HG02885 (cell line): ENCODE measurements at regions not wholly inside any gene's neighbourhood (a gene's known extent, or its start where the extent isn't known, plus 50 kb on each side); places are given as distances from the start of the nearest gene placed in this dataset.
"Not testable (repeated sequence)": the region's sequence is repeated elsewhere in the genome, so short reads cannot be mapped to it uniquely, and the experiment has no call there.

Experiments used
- ATAC-seq: cut with Tn5 transposase; IDR thresholded peaks from one replicate; pipeline ENCODE4 v1.9.1; 2021; ENCODE audit warnings: mild to moderate bottlenecking; ENCODE audit not compliant: unreplicated experiment, poor library complexity

DNA sequence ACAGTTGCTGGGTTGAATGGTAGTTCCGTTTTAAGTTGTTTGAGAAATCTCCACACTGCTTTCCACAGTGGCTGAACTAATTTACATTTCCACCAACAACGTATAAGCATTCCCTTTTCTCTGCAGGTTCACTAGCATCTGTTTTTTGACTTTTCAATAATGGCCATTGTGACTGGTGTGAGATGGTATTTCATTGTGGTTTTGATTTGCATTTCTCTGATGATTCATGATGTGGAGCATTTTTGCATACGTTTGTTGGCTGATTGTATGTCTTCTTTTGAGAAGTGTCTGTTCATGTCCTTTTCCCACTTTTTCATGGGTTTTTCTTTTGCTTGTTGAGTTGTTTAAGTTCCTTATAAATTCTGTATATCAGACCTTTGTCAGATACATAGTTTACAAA is 150.2 kb upstream of the MAP3K1 start:
- not testable (repeated sequence) for ATAC-seq

DNA sequence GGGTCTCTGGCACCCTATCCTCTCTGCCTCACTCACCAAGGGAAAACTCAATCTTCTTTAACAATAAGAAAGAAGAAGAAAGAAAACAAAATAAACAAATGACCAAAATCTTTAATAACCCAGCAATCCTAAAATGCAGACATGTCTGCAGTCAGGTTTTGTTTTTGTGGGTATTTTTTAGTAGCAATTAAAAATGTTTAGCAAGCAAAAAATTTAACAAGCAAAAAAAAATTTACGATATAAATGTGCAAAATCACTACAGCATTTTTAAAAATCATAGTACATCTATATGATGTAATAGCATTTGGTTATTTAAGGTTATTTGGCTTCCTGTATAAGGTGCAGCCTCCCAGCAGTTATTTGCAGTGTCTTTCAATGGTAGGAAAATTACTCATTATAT is 151.3 kb upstream of the MAP3K1 start:
- ATAC-seq, result no peak

DNA sequence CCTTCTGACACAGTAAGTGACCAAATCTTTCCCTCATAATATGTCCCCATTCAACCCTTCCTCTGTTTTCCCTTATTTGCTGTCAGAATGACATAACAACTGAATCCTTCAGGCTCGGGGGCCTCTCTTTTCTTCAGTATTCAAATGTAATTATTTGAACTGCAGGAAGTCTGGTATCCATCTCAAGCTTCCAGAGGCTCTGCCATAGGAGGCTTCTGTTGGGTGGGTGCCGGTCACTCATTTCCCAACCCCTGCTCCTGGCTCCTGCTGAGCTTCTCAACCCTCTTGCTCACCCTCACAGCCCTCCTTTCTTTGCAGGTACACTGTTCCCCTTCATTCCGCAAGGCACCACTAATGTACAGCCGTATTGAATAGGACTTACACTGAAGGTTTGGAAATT is 151.8 kb upstream of the MAP3K1 start:
- no peak for ATAC-seq

DNA sequence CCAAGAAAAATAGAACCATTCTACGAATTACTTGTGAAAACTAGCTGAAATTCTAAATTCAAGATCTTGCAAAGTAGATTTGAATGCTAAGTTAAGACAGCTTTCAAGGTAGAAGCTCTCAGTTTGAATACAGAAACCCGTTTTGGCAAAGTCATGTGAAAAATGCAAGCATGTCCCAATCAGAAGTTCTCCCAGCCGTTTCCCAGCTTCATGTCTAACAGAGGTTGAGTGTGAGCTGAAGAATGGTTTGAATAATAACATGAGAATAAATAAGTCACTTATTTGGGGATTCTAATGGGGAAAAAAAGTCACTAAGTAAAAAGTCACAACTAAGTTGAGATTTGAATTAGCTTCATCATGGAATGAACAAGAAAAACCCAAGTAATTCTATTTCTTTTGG is 152.5 kb upstream of the MAP3K1 start:
- ATAC-seq, result no peak

DNA sequence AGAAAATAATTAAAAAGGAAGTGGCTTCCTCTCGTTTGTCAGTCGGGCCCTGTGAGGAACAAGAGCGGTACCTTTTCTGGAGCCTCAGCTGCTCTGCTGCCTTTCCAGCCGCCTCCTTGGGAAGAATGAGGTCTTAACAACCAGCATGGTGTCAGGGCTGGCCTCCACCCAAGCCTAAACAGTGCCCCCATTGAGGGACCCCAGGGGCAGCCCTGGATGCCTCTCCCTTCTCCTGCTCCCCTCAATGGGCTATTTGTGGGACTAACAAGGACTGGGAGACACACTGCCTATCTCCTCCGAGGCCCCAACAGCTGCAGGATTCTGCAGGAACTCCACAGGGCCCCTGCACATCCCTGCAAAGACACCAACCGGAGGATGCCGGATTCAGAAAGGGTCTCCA is 155.4 kb upstream of the MAP3K1 start:
- ATAC-seq, result no peak

DNA sequence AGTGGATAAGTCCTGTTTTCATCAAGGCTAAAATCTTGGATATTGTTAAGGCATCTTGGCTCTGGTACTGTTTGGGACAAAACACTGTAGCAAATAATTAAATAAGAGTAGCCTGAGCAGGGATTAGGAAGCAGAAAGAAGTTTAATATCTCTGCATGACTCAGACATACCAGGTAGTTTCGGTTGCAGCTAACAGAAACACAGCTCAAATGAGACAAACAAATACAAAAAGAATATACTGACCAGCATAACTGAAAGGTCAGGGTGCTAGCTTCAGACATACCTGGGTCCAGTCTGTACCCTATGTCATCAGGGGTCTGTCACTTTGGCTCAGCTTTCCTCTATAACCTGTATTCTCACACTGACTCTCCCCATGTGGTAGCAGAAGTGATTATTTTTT is 156.4 kb upstream of the MAP3K1 start:
- no peak for ATAC-seq

DNA sequence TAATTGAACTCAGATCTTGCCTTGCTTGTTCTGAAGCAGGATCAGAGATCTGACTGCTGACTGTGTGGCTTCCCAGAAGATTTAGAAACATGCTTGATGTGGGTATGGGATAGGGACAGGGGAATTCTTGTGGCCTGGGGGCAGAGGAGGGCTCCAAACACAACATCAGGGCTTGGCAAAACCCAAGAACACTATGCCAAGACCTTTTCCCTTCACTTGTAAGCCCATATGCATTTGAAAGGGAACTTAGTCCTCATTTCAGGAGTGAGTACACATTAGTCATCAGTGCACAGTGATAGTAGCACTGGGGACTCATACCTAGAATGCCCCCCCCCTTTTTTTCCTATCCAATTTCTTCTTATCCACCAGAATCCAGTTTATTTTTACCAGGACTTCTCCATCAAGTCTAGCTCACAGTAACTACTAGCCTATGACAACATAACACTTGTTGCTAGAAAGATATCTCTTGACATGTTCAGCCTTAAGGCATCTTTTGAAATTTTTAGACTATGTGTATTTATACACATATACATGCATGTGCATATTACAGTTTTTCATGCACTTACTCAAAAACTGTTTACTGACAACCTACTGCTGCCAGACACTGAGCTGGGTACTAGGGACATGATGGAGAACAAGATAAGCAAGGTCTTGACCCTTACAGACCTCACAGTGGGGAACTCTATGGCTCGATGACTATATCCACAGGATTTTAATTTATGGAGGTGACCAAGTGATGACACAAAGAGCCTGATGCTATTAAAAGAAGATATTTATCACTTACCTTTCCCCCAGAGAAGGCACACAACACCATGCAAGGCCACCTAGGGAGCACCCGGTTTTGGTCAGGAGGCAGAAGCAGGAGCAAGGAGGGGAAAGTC is 158.3 kb upstream of the MAP3K1 start:
- ATAC-seq, result no peak

DNA sequence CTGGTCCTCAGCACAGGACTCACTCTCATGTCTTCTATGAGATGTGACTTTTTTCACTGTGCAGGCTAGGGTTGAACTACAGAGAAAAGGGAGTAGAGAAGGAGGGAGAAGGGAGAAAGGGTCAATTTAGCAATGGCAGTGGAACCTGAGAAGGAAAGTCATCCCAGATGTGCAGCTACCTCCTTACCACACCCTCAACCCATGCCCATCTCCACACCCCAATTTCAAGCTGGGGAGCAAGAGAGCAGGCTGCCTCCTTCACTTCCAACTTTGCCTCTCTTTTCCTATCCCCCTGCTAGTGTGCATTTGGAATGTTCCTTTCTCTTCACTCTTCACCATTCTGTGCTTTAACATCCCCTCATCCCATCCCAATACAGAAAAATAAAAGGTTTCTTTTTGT is 163.5 kb upstream of the MAP3K1 start:
- ATAC-seq, result no peak

DNA sequence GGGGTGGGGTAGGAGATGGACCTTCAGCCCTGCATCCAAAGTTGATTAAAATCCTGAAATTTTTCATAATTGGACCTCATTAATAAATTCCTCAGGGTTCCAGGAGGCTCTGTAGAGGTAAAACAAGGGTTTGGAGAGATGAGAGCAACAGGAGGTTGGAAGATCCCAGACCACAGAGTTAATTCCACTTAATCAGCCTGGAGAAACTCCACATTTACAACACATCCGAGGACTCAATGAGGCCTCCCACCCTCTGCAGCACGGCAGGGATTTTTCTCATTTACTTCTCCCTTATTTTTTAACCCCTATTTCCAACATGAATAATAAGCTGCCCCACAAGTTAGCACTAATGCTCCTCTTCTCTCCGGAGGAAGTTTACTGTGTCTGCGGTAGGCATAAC is 165.0 kb upstream of the MAP3K1 start:
- ATAC-seq, result no peak

DNA sequence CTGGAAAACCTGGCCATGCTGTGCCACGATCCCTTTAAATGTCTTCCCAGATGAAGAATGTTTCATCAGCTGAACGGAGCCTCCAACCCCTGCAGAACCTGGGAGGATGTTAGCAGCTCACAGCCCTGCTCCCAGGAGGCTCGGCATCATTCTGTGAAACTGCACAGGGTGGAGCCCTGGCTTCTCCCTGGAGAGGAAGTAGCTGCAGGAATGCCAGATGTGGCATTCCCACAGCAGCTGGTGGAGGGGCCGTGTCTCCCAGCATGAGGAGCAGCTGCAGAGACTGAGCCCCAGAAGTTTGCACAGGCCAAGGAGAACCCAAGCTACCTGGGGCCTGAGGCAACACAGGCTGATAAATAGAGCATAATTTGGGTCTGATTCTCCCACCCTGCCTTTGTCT is 165.8 kb upstream of the MAP3K1 start:
- ATAC-seq, result no peak

DNA sequence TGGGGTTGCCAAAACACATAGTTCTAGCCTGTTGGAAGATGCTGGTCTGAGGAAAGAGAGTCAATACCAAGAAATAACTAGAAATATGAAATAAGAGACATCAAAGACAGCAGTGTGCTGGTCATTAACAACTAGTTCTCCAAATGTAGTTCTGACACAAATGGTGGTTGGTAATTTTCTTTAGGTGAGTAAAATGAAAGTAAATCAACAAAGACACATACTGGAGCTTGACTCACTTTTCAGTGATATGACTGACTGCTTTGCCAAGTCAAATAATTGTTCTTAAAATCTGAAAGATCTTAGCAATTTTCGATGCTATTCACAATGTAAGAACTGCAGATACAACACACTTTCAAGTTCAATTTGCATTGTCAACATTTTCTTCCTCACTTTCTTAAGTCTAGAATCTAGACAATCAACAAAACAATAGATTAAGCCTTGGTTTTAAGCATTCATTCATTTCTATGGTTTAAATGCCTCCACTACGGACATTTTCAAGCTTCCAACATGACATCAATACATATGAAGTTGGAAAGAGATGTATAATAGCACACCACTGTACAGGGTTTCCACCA is 166.8 kb upstream of the MAP3K1 start:
- no peak for ATAC-seq

DNA sequence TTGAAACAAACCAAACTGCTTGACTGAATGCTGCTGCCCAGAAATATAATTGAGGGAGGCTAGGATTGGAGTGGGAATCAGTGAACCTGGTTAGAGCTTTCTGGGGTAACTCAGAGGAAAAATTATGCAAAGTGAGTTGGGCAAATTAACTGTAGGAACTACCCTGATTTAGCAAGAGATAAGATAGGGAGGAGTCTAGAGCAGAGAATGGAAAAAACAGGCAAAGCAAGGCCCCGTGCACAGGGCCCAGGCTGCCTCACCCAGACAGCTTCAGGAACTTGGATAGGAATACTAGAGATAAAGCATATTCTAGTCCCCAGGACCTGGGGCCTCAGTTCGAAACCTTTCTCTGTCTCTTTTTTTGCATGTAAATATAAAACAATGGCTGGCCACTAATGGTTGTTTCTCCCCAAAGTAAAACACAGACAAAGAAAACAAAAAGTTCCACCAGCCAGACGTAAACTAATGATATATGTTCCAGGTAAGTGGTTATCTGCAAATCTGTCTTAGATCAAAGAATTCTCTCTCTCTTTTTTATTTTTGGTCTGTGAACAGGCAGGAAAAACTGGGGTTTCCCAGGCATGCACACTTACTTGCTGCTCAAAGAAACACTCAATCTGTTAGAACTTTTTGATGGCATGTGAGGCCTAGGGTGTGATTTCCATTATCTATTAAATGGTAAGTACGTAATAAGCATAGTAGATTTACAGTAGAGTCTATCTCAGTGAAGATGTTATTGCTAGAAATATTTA is 168.1 kb upstream of the MAP3K1 start:
- no peak for ATAC-seq

DNA sequence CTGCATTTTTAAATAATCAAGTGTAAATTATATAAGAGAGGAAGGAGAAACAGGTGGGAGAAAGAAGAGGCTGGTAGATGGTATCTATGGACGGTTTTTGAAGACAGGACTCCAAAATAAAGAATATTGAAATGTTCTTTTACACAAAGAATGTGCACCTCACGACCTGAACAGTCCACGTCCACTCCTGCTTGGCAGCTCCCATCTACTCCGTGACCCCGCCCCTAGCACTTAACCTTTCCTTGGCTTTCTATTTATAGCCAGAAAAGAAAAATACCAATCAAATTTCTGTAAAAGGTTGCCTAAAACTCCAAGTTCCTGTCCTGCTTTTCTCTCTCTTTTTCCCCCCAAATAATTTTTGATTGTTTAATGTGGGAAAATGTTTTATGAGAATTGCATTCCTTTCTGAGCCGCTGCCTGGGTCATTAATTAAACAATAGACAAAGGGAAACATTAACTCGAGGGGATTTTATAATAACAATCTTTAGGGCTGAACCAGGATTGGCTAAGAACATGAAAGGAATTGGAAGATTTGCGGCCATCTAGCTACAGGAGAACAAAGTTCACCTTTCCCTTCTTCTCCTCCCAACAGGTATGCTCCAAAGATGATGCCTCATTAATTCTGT is 173.6 kb upstream of the MAP3K1 start:
- no peak for ATAC-seq

DNA sequence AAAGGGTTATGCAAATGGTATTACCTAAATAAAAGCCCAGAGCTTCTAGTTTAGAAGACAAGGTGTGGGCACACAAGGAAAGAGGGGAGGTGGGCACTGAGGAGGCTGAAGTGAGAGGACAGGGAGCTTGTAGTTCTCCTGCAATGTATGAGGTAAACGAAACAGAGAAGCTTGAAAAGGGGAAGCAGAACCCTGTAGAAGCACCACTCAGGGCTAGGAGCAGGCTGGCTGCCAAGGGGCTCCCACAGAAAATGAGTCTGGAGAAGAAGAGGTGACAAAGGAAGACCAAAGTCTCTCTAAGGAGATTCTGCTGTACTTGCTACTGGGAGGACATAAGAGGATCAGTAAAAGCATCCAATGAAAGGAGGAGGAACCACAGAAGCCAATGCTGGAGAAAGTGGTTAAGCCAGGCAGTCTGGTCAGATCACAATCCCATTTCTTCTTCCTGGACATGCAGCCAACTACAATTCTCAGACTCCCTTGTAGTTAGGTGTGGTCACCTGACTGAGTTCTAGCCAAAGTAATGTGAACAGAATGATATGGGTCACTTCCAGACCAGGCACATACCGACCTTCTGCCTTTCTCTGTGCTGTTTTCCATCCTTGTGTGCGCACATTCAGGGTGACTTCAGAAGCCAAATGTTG is 174.5 kb upstream of the MAP3K1 start:
- ATAC-seq, result peak; percentile 75

DNA sequence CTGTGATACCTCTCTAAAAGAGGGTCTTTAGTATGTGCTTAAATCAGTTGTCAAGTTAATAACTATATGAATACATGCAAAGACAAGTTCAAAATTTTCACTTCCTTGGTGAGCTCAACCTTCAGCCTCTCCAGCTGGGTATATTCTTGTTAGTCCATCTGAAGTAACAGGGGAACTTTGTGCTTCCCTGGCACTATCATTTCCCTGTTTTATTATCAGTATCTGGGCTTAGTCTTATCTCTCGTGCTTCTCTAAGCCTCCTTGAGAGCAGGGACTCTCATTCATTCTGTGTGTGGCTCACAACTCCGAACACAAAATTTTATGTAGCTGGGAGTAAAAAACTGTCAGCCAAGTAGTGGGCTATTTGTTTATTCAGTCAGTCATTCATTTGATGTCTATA is 175.9 kb upstream of the MAP3K1 start:
- ATAC-seq, result no peak

DNA sequence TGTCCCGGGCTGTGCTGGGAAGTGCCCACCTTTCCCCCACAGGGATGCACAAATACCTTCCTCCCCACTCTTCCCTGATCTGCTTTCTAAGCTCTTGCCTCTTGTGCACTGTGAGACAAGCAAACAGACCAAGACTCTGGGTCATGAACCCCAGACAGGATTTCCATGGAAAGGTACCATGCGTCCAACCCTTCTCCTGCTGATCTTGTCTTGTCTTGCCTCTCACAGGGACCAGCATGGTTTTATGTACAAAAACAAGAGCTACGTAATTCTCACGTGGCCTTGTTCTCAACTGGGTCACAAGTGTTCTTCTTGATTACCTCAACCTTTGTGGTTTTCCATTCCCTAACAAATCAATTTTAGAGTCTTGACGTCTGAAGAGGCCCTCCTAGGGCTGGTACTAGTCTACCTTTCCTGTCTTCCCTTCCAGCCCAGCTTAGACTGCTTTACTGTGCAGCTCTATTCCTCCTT is 176.5 kb upstream of the MAP3K1 start:
- no peak for ATAC-seq

DNA sequence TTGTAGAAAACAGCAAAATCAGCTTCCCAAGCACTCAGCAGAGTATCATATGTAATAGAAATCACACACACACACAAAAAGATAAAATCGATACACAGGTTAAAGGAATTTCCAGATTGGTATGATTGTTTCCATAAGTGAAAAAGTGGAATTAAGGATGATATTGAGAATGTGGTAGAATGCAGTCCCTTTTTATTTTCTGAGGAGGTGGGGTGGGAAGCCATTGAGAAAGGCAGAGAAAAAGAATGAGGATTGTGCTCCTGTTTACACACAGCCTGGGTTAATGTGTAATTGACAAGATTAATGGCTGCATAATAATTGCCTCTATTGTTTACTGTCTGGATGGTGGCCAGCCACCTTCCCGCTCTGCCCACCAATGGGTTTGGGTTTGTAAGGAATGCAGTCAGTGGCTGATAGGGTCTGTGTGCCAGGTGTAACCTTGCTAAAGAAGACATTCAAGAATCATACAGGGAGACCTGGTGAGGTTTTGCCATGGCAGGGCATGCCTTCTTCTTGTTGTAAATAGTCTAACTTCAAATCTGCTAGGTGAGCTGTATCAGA is 177.2 kb upstream of the MAP3K1 start:
- ATAC-seq, result no peak

DNA sequence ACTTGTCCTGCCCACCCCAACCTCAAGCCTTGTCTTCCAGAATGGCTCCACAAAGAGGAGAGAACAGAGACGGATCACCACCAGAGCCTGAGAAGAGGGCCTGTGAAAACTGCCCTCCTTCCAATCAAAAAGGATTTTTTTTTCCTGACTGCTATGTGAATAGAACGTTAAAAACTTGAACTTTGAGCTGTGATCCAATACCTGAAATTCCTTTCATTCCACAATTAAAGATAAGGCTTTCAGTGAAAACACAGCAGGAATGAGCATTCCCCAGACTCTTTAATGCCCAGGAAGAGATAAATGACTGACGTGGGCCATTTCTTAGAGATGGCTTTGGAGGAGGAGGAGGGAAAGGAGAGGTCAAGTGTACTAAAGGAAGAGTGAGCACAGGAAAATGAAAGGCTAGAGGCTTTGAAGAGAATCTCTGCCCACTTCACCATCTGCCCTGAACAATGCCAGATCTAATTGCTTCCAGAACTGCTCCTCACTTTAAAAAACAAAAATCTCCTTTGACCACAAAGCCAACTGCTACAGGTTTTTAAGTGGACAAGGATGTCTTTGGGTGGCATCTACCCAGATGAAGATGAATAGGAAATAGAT is 177.9 kb upstream of the MAP3K1 start:
- ATAC-seq, result no peak

DNA sequence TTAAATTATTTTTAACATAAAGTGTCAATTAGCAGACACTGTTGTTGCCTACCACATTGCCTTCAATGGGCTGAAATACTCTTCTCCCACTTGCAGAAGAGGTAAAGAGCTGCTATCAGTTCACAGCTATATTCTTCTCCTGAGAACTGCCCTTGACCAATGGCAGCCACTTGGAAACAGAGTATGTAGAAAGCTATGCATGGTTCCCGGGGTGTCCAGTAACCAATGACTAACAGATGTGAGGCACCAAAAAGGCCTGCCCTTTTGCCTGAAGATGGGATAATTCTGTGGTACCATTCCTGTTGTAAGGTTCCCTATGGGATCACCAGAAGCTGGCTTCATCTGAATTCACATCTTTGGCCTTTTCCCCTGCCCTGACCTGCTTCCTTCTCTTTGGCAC is 181.4 kb upstream of the MAP3K1 start:
- ATAC-seq, result no peak

DNA sequence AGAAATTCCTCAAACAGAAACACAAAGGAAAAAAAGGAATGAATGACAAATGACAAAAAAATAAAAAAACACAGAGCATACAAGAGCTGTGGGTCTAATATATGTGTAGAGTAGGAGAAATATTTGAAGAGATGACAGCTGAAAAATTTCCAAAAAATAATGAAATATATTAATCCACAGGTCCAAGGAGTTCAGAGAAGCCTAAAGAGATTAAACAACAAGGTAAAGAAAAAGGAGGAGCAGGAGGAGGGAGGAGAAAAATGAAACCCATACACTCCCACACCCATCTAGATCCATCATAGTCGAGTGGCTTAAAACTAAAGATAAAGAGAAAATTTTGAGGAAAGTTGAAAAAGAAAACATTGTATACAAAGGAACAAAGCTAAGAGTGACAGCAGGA is 182.4 kb upstream of the MAP3K1 start:
- ATAC-seq, result no peak
